RWPE1 (cell line): ENCODE measurements at regions not wholly inside any gene's neighbourhood (a gene's known extent, or its start where the extent isn't known, plus 50 kb on each side); places are given as distances from the start of the nearest gene placed in this dataset.

Experiments
- CTCF ChIA-PET: fragments of 350-600 bp; sonication (Branson Sonifier 250); formaldehyde crosslinking; extraction: SDS; loops from one replicate; lab custom pipeline; 2021; lab: Yijun Ruan, JAX
- POLR2A ChIA-PET: fragments of 400-600 bp; formaldehyde crosslinking; extraction: SDS; loops from one replicate; lab custom pipeline; 2020; ENCODE audit warnings: antibody characterized with exemption; ENCODE audit not compliant: low non-redundant PET; lab: Yijun Ruan, JAX
- DNase-seq: peaks from one replicate; pipeline ENCODE4 v3.0.0; 2012; ENCODE audit warnings: low spot score
- H3K27ac ChIP-seq: fragments of 450-650 bp; 2 replicates; pipeline ENCODE4 v1.5.1; 2017
- TF ChIP-seq, protein P1 (sequence below): fragments of 450-650 bp; conservative IDR thresholded peaks from 2 replicates; pipeline ENCODE4 v1.5.1; 2017; ENCODE audit warnings: low read depth, mild to moderate bottlenecking

DNA sequence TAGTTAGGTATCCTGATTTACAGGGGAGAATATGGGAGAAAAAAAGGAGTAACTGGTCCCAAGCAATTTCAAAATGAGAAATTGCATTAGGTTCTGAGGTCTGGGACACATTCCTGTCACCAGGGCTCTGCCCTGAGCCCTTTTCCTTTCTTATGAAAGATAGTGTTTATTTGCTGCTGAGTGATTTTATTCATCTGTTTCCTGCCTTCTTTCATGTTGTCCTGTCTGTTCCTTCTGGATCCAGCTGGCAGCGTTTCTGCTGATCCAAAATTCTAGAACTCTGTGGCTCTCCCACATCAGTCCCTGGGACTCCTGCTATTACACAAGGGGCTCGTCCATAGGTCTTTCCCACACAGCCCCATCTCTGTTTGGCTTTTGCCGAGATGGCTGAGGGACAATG lies 519.1 kb upstream of the SALL3 start:
- DNase-seq, result no peak
- TF ChIP-seq, protein P1, sequence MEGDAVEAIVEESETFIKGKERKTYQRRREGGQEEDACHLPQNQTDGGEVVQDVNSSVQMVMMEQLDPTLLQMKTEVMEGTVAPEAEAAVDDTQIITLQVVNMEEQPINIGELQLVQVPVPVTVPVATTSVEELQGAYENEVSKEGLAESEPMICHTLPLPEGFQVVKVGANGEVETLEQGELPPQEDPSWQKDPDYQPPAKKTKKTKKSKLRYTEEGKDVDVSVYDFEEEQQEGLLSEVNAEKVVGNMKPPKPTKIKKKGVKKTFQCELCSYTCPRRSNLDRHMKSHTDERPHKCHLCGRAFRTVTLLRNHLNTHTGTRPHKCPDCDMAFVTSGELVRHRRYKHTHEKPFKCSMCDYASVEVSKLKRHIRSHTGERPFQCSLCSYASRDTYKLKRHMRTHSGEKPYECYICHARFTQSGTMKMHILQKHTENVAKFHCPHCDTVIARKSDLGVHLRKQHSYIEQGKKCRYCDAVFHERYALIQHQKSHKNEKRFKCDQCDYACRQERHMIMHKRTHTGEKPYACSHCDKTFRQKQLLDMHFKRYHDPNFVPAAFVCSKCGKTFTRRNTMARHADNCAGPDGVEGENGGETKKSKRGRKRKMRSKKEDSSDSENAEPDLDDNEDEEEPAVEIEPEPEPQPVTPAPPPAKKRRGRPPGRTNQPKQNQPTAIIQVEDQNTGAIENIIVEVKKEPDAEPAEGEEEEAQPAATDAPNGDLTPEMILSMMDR, result no peak
- CTCF ChIA-PET, result no interaction called here
- POLR2A ChIA-PET, result no interaction called here
- H3K27ac ChIP-seq, result no peak overlapping the region

DNA sequence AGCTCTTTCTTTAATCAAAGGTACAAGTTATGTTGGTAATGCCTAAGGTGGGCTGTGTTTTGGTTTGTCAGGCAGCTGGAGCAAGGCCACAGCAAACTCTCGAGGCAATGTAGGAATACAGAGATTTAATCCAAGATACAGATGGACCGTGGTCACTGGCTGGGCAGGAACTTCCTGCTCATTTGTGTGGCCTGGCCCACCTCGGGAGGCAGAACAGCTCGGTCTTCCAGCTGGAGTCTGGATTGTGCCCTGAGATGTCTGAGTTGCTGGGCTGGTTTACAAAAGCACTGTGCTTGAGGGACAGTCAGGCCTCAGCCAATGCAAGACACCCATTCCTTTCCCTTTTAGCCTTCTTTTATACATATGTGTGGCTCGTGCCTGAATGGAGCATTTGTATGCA lies 506.1 kb upstream of the SALL3 start:
- no peak for DNase-seq
- ChIA-PET CTCF (no interaction called here), POLR2A (no interaction called here)
- no peak overlapping the region for H3K27ac ChIP-seq
- TF ChIP-seq, protein P1, result no peak

DNA sequence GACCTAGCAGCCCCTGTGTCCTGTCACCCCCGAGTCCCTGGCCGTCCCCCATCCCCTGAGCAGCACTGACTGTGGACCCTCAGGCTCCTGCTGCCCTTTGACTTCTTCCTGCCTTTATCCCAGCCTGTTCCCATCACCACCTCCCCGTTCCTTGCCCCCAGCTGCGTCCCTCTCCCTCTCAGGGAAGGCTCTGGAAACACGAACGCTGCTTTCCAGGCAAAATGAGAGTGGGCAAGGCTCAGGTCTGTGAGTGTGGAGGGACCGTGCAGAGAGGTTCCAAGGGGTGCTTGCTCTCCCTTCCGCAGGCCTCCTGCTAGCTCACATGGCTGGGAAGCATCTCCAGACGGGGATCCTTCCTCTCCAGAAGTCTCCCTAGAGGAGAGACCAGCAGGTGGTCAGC lies 501.8 kb upstream of the SALL3 start:
- ChIA-PET CTCF (no interaction called here), POLR2A (no interaction called here)
- no peak for DNase-seq
- TF ChIP-seq, protein P1, result no peak
- no peak overlapping the region for H3K27ac ChIP-seq

DNA sequence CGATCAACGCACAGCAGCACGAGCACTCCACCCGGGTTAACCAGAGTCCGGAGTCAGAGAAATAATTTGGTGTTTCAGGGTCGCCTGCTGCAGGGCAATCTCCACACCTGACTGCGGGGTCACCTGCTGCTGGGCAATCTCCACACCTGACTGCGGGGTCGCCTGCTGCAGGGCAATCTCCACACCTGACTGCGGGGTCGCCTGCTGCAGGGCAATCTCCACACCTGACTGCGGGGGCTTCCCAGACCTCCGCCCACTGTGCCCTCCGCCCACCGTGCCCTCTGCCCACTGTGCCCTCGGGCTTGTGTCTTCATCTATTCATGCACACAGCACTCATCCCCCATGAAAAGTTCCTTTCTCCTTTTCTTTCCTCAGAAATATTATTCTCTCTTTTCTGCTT lies 500.2 kb upstream of the SALL3 start:
- no peak for DNase-seq
- ChIA-PET POLR2A (no interaction called here), CTCF (no interaction called here)
- no peak overlapping the region for H3K27ac ChIP-seq
- TF ChIP-seq, protein P1, result no peak

DNA sequence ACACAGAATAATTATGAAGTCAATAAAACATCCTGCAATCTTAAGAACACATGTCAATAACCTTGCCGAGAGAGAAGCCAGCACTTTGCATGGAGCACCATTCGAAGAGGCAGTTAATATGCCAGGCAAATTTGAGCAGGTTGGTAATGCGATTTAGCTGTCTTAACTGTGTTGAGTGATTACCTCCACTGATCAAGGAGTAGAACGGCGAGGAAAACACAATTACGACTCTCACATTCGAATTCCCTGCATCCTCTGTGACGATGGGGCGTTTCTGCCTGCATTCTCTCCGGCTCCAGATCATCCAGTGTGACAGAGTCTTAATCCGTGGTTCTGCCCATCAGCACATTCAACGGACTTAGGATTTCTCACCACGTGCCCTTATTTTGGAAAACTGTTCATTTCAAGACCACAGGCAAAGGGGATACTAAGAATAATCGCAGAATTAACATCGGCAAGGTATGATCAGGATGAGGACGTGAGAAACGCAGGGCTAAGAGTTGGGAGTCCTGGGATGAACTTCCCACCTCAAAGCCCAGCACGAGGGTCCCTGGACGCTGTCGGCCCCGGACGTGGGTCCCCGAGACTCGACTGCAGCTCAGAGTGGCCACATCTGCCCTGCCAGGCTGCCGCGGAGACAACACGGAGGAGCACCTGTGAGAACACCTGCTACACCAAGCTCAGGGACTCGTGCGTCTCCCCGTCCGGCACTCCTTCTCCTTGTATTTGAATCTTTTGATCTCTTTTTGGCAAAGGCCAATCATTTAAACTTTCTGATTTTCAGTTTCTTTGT lies 499.2 kb upstream of the SALL3 start:
- CTCF ChIA-PET, result no interaction called here
- no peak overlapping the region for H3K27ac ChIP-seq
- POLR2A ChIA-PET, result no interaction called here
- TF ChIP-seq, protein P1, result no peak
- no peak for DNase-seq

DNA sequence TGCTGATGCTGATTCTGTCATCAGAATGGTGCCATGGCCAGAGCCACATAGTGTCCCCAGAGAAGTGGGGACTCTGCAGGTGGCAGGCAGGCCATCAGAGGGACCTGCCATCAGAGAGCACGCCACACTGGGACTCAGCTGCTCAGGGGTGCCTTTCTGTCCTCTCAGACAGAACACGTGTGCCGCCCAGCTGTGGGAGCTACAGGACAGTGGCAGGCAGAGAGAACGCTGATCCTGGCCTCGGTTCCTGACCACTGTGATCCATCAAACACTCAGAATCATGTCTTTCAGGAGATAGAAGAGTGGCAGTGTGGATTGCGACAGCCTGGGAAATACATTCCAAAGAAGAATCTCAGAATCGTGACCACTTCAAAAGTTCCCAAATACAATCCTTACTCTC lies 497.2 kb upstream of the SALL3 start:
- no peak for DNase-seq

More for the DNA sequence above, 497.2 kb upstream of the SALL3 start:
- POLR2A ChIA-PET, result no interaction called here
- CTCF ChIA-PET, result no interaction called here
- no peak overlapping the region for H3K27ac ChIP-seq
- TF ChIP-seq, protein P1, result no peak
